SK-N-SH (cell line): ENCODE measurements at regions not wholly inside any gene's neighbourhood (a gene's known extent, or its start where the extent isn't known, plus 50 kb on each side); places are given as distances from the start of the nearest gene placed in this dataset.

Experiments
- CTCF ChIA-PET: fragments of 300-600, 350-600 bp; formaldehyde crosslinking; extraction: SDS; loops from one replicate; lab custom pipeline; 2021; lab: Yijun Ruan, JAX
- POLR2A ChIA-PET: fragments of 350-600 bp; sonication (Branson Sonifier 250); formaldehyde crosslinking; extraction: SDS; loops from one replicate; lab custom pipeline; 2020; ENCODE audit warnings: antibody characterized with exemption, inconsistent platforms; lab: Yijun Ruan, JAX
- DNase-seq: peaks from one replicate; pipeline ENCODE4 v3.0.0; 2012
- H2AFZ ChIP-seq: fragments of 200-600 bp; sonication (generic); 2 replicates; pipeline ENCODE4 v1.8.1; 2016; ENCODE audit warnings: antibody characterized with exemption, mild to moderate bottlenecking, low read depth
- H3F3A ChIP-seq: fragments of 200-600 bp; sonication (generic); replicated peaks from 2 replicates; pipeline ENCODE3; 2016; ENCODE audit warnings: antibody characterized with exemption, mild to moderate bottlenecking; ENCODE audit not compliant: insufficient read depth
- H3K27ac ChIP-seq, 2 experiments: fragments of 200-500 bp in 1 of 2; fragments of 200-600 bp in 1 of 2; sonication (Bioruptor generic) in 1 of 2; sonication (generic), shearing (Covaris generic) in 1 of 2; 2 replicates each; pipeline versions ENCODE4 v1.5.1 to v1.6.1; 2014 to 2016; ENCODE audit warnings: low read depth in 2 of 2, inconsistent platforms in 1 of 2, low read length in 1 of 2, mild to moderate bottlenecking in 1 of 2, mixed read lengths in 1 of 2
- H3K27me3 ChIP-seq: fragments of 200-600 bp; sonication (generic), shearing (Covaris generic); 2 replicates; pipeline ENCODE4 v1.6.1; 2016; ENCODE audit warnings: mixed run types; ENCODE audit not compliant: insufficient read depth
- H3K36me3 ChIP-seq, 2 experiments: fragments of 200-500 bp in 1 of 2; fragments of 200-600 bp in 1 of 2; sonication (Bioruptor generic) in 1 of 2; sonication (generic) in 1 of 2; replicated peaks in 1 of 2; 2 replicates each; pipeline versions ENCODE3 to v1.5.1; 2014 to 2016; ENCODE audit warnings: low read length in 1 of 2, mild to moderate bottlenecking in 1 of 2; ENCODE audit not compliant: insufficient read depth in 2 of 2, control insufficient read depth in 1 of 2
- H3K4me1 ChIP-seq, 2 experiments: fragments of 200-500 bp in 1 of 2; fragments of 200-600 bp in 1 of 2; sonication (Bioruptor generic) in 1 of 2; sonication (generic), shearing (Covaris generic) in 1 of 2; 2 replicates each; pipeline versions ENCODE4 v1.5.1 to v1.6.1; 2014 to 2016; ENCODE audit warnings: low read depth in 1 of 2, low read length in 1 of 2, mixed run types in 1 of 2; ENCODE audit not compliant: insufficient read depth in 2 of 2, control insufficient read depth in 1 of 2
- H3K4me2 ChIP-seq: fragments of 200-600 bp; sonication (generic), shearing (Covaris generic); 2 replicates; pipeline ENCODE4 v1.6.1; 2017; ENCODE audit warnings: mixed run types
- H3K4me3 ChIP-seq, 2 experiments: fragments of 200-500 bp in 1 of 2; fragments of 200-600 bp in 1 of 2; sonication (Bioruptor generic) in 1 of 2; sonication (generic), shearing (Covaris generic) in 1 of 2; 2 replicates each; pipeline versions ENCODE4 v1.5.1 to v1.8.1; 2014 to 2016; ENCODE audit warnings: low read depth in 2 of 2, inconsistent platforms in 1 of 2, low read length in 1 of 2, mild to moderate bottlenecking in 1 of 2, mixed read lengths in 1 of 2, moderate library complexity in 1 of 2
- H3K79me2 ChIP-seq: fragments of 200-600 bp; sonication (generic); 2 replicates; pipeline ENCODE4 v1.8.1; 2017; ENCODE audit warnings: mild to moderate bottlenecking; ENCODE audit not compliant: insufficient read depth
- H3K9ac ChIP-seq: fragments of 200-600 bp; sonication (generic); 2 replicates; pipeline ENCODE4 v1.6.1; 2017; ENCODE audit warnings: mixed run types
- H3K9me2 ChIP-seq: fragments of 200-600 bp; sonication (generic); 2 replicates; pipeline ENCODE4 v1.6.1; 2017; ENCODE audit warnings: mixed run types
- H3K9me3 ChIP-seq: fragments of 200-600 bp; sonication (generic); 2 replicates; pipeline ENCODE4 v1.6.1; 2017; ENCODE audit warnings: mixed run types, mild to moderate bottlenecking, moderate library complexity
- H4K20me1 ChIP-seq: fragments of 200-600 bp; sonication (generic); 2 replicates; pipeline ENCODE4 v1.6.1; 2017; ENCODE audit warnings: mild to moderate bottlenecking, mixed run types; ENCODE audit not compliant: insufficient read depth
- CHD2 ChIP-seq: fragments of 150-350 bp; IDR thresholded peaks from 2 replicates; pipeline ENCODE4 v1.6.1; 2018; ENCODE audit warnings: low read length; ENCODE audit not compliant: partially characterized antibody
- EP300 ChIP-seq, 2 experiments: IDR thresholded peaks; 2 replicates each; pipeline versions ENCODE4 v1.4.0 to v1.6.1; 2012; ENCODE audit warnings: borderline replicate concordance in 1 of 2, low read depth in 1 of 2, low read length in 1 of 2
- EZH2phosphoT487 ChIP-seq: fragments of 200-600 bp; sonication (generic); IDR thresholded peaks from 2 replicates; pipeline ENCODE4 v1.6.1; 2017; ENCODE audit warnings: low read depth, mixed run types, mild to moderate bottlenecking, antibody characterized with exemption, moderate library complexity, borderline replicate concordance
- FOXJ3 ChIP-seq: sonication (generic); formaldehyde crosslinking; IDR thresholded peaks from 2 replicates; pipeline ENCODE4 v1.5.1; 2020; ENCODE audit warnings: mild to moderate bottlenecking, missing genetic modification reagents
- GABPA ChIP-seq: IDR thresholded peaks from 2 replicates; pipeline ENCODE4 v1.4.0; 2012; ENCODE audit warnings: low read depth, mild to moderate bottlenecking
- JUND ChIP-seq: IDR thresholded peaks from 2 replicates; pipeline ENCODE4 v1.4.0; 2012
- MEF2A ChIP-seq: IDR thresholded peaks from 2 replicates; pipeline ENCODE4 v1.4.0; 2012; ENCODE audit warnings: low read depth, borderline replicate concordance
- NRF1 ChIP-seq: IDR thresholded peaks from 2 replicates; pipeline ENCODE4 v1.6.1; 2012; ENCODE audit warnings: low read depth, mild to moderate bottlenecking, low read length
- POLR2AphosphoS5 ChIP-seq: IDR thresholded peaks from 2 replicates; pipeline ENCODE4 v1.6.1; 2012; ENCODE audit warnings: low read depth, low read length
- REST ChIP-seq: IDR thresholded peaks from 2 replicates; pipeline ENCODE4 v1.6.1; 2012; ENCODE audit warnings: mild to moderate bottlenecking, low read depth, low read length, moderate library complexity
- RXRA ChIP-seq: IDR thresholded peaks from 2 replicates; pipeline ENCODE4 v1.4.0; 2012; ENCODE audit warnings: low read depth, mild to moderate bottlenecking, borderline replicate concordance
- SMC3 ChIP-seq: IDR thresholded peaks from 2 replicates; pipeline ENCODE4 v1.6.1; 2012; ENCODE audit warnings: low read depth, low read length, improper control_type of control experiment
- TAF1 ChIP-seq: IDR thresholded peaks from 2 replicates; pipeline ENCODE4 v1.6.1; 2012; ENCODE audit warnings: low read depth, mild to moderate bottlenecking, low read length, moderate library complexity, borderline replicate concordance
- TCF12 ChIP-seq: IDR thresholded peaks from 2 replicates; pipeline ENCODE4 v1.4.0; 2012
- USF2 ChIP-seq: fragments of 150-350 bp; IDR thresholded peaks from 2 replicates; pipeline ENCODE4 v1.6.1; 2017; ENCODE audit warnings: antibody characterized with exemption, low read length, low read depth, borderline replicate concordance
- ZBTB33 ChIP-seq: IDR thresholded peaks from 2 replicates; pipeline ENCODE4 v1.4.0; 2012; ENCODE audit warnings: low read depth, borderline replicate concordance
- WGBS: methylation state at CpG from one replicate; pipeline ENCODE4 v1.1.6; 2017; ENCODE audit warnings: low lambda C conversion rate; 5-methylcytosine and 5-hydroxymethylcytosine counted together

- Histone ChIP-seq H3K4me2 (no peak overlapping the region), H3K4me1 (peaks cover 7% of the 10 kb centered on the region in 2 experiments; a peak in 2 of 4 replicates), H3K27ac (no peak overlapping the region), H3K9ac (no peak overlapping the region), H3K36me3 (no peaks in the 10 kb centered on the region), H3K4me3 (no peak overlapping the region), H2AFZ (no peak overlapping the region), H3K9me2 (no peaks in the 10 kb centered on the region), H3K27me3 (no peaks in the 10 kb centered on the region), H3K9me3 (no peaks in the 10 kb centered on the region), H4K20me1 (no peaks in the 10 kb centered on the region), H3K79me2 (no peaks in the 10 kb centered on the region), H3F3A (peaks cover 7% of the 10 kb centered on the region)
- ChIA-PET CTCF (no interaction called here), POLR2A (no interaction called here)
- TF ChIP-seq GABPA (no peak), REST (no peak), EP300 (IDR thresholded peaks at IDR 0.05; ENCODE audit: borderline replicate concordance in 1 of 2, low read depth in 1 of 2, low read length in 1 of 2) (no peak), TCF12 (no peak), FOXJ3 (no peak), POLR2AphosphoS5 (no peak), MEF2A (no peak), SMC3 (no peak), USF2 (no peak), ZBTB33 (no peak), RXRA (no peak), TAF1 (no peak), JUND (no peak), EZH2phosphoT487 (no peak), CHD2 (no peak), NRF1 (no peak)
- WGBS: 59% methylated on average over 5 of the region's 5 CpGs
- no peak for DNase-seq
Observed at GRCh38 chr13:28569886-28570285, 75.0 kb upstream of the FLT1 start.
